ENCODE measurements at regions not wholly inside any gene's neighbourhood (a gene's known extent, or its start where the extent isn't known, plus 50 kb on each side); places are given as distances from the start of the nearest gene placed in this dataset.

GRCh38 chr7:94054130-94054529 is 50.0 kb upstream of the BET1 start:
- no peak for ATAC-seq
- DNase-seq (ENCODE audit: low spot score), result no peak

- DNase-seq (ENCODE audit: low spot score) (no peak), ATAC-seq (no peak)
Observed at GRCh38 chr7:94055963-94056362, 51.8 kb upstream of the BET1 start.

- ATAC-seq (no peak), DNase-seq (ENCODE audit: low spot score) (no peak)
Observed at GRCh38 chr7:94056796-94057207, 52.6 kb upstream of the BET1 start.

GRCh38 chr7:94057955-94058354 is 53.8 kb upstream of the BET1 start:
- ATAC-seq (no peak), DNase-seq (ENCODE audit: low spot score) (no peak)

GRCh38 chr7:94059746-94060145 is 55.6 kb upstream of the BET1 start:
- ATAC-seq, result no peak
- DNase-seq (ENCODE audit: low spot score), result no peak

- DNase-seq (ENCODE audit: low spot score) (no peak), ATAC-seq (no peak)
Observed at GRCh38 chr7:94060752-94061151, 56.6 kb upstream of the BET1 start.

- no peak for DNase-seq (ENCODE audit: low spot score)
Observed at GRCh38 chr7:94061326-94061725, 57.2 kb upstream of the BET1 start.

GRCh38 chr7:94062372-94062771 is 58.2 kb upstream of the BET1 start:
- ATAC-seq (no peak), DNase-seq (ENCODE audit: low spot score) (no peak)

More at GRCh38 chr7:94061326-94061725, 57.2 kb upstream of the BET1 start:
- no peak for ATAC-seq

- ATAC-seq (no peak), DNase-seq (ENCODE audit: low spot score) (no peak)
Observed at GRCh38 chr7:94064541-94065191, 60.5 kb upstream of the BET1 start.

- ATAC-seq, result no peak
- DNase-seq (ENCODE audit: low spot score), result no peak
Observed at GRCh38 chr7:94067047-94067446, 62.9 kb upstream of the BET1 start.

GRCh38 chr7:94067506-94067905 is 63.4 kb upstream of the BET1 start:
- no peak for ATAC-seq

GRCh38 chr7:94069162-94069739 is 65.1 kb upstream of the BET1 start:
- ATAC-seq, result no peak
- no peak for DNase-seq (ENCODE audit: low spot score)

More at GRCh38 chr7:94067506-94067905, 63.4 kb upstream of the BET1 start:
- DNase-seq (ENCODE audit: low spot score), result no peak

- ATAC-seq (no peak), DNase-seq (ENCODE audit: low spot score) (no peak)
Observed at GRCh38 chr7:94080551-94080950, 76.4 kb upstream of the BET1 start.

GRCh38 chr7:94082126-94082525 is 78.0 kb upstream of the BET1 start:
- no peak for DNase-seq (ENCODE audit: low spot score)
- ATAC-seq, result no peak

- ATAC-seq (peak; percentile 98), DNase-seq (ENCODE audit: low spot score) (no peak)
Observed at GRCh38 chr7:94087664-94088352, 83.7 kb upstream of the BET1 start.

- no peak for DNase-seq (ENCODE audit: low spot score)
- ATAC-seq, result no peak
Observed at GRCh38 chr7:94088560-94088959, 84.4 kb upstream of the BET1 start.

- ATAC-seq, result no peak
- DNase-seq (ENCODE audit: low spot score), result no peak
Observed at GRCh38 chr7:94089806-94090205, 85.7 kb upstream of the BET1 start.

- ATAC-seq (no peak), DNase-seq (ENCODE audit: low spot score) (no peak)
Observed at GRCh38 chr7:94092980-94093379, 88.8 kb upstream of the BET1 start.

GRCh38 chr7:94094298-94094697 is 90.1 kb upstream of the BET1 start:
- no peak for DNase-seq (ENCODE audit: low spot score)
- no peak for ATAC-seq

GRCh38 chr7:94095316-94096009 is 91.3 kb upstream of the BET1 start:
- DNase-seq (ENCODE audit: low spot score), result no peak
- ATAC-seq, result no peak

GRCh38 chr7:94099679-94100078 is 95.5 kb upstream of the BET1 start:
- DNase-seq (ENCODE audit: low spot score) (no peak), ATAC-seq (no peak)

All from left lobe of liver (tissue), 2 donors.